BLaER1 (cell line): ENCODE measurements at regions not wholly inside any gene's neighbourhood (a gene's known extent, or its start where the extent isn't known, plus 50 kb on each side); places are given as distances from the start of the nearest gene placed in this dataset.

Experiments used
- H3K27ac ChIP-seq: shearing (Covaris generic); formaldehyde crosslinking; 2 replicates; pipeline ENCODE4 v1.8.1; 2022
- H3K27me3 ChIP-seq: shearing (Covaris generic); formaldehyde crosslinking; 2 replicates; pipeline ENCODE4 v1.8.1; 2022
- H3K36me3 ChIP-seq: shearing (Covaris generic); formaldehyde crosslinking; 2 replicates; pipeline ENCODE4 v1.8.1; 2022
- H3K4me1 ChIP-seq: shearing (Covaris generic); formaldehyde crosslinking; 2 replicates; pipeline ENCODE4 v1.8.1; 2022
- H3K4me2 ChIP-seq: shearing (Covaris generic); formaldehyde crosslinking; 2 replicates; pipeline ENCODE4 v1.8.1; 2022
- H3K4me3 ChIP-seq: shearing (Covaris generic); formaldehyde crosslinking; 2 replicates; pipeline ENCODE4 v1.8.1; 2022
- H3K9ac ChIP-seq: shearing (Covaris generic); formaldehyde crosslinking; 2 replicates; pipeline ENCODE4 v1.8.1; 2022
- H3K9me3 ChIP-seq: shearing (Covaris generic); formaldehyde crosslinking; 2 replicates; pipeline ENCODE4 v1.8.1; 2022
- H4K20me1 ChIP-seq: shearing (Covaris generic); formaldehyde crosslinking; 2 replicates; pipeline ENCODE4 v1.8.1; 2022
- Cebpa-rat ChIP-seq: shearing (Covaris generic); IDR thresholded peaks from 2 replicates; pipeline ENCODE4 v1.8.1; 2022

DNA sequence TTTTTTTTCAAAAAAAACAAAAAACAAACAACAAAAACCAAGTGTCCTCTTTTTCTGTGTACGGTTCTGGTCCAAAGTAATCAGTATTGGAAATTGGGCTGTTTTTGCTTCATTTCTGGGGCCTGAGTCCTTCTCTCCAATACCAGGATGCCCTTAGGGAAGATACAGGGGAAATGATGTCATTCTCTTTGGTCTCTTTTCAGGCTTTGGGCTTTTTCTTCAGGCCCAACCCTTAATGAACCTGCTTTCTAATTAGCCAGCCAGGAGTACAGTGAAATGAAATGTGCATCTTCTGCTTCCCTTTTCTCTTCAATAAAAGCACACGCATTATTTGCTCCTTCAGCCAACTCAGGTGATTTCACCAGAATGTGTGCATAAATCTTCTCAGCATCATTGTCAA is 52.6 kb upstream of the RBPJ start:
- no peak overlapping the region for H3K27ac ChIP-seq
- H4K20me1 ChIP-seq, result no peaks in the 10 kb centered on the region
- no peak overlapping the region for H3K4me2 ChIP-seq
- no peaks in the 10 kb centered on the region for H3K36me3 ChIP-seq
- H3K27me3 ChIP-seq, result no peaks in the 10 kb centered on the region
- TF ChIP-seq Cebpa-rat, result no peak
- H3K9me3 ChIP-seq, result no peaks in the 10 kb centered on the region
- no peak overlapping the region for H3K9ac ChIP-seq
- H3K4me3 ChIP-seq, result no peak overlapping the region
- peaks cover 20% of the 10 kb centered on the region for H3K4me1 ChIP-seq

DNA sequence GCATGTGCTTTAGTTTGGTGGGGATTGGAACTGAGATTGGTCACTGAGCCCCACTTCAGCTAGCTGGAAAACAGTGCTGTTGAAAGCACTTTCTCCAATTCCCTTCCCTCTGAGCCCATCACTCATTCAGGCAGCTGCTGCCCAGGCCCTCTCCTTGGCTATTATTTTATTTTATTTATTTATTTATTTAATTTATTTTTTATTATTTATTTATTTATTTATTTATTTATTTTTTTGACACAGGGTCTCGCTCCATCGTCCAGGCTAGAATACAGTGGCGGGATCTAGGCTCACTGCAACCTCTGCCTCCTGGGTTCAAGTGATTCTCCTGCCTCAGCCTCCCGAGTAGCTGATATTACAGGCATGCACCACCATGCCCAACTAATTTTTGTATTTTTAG is 51.8 kb upstream of the RBPJ start:
- TF ChIP-seq Cebpa-rat, result no peak
- H3K36me3 ChIP-seq, result no peaks in the 10 kb centered on the region
- no peak overlapping the region for H3K4me2 ChIP-seq
- no peak overlapping the region for H3K9ac ChIP-seq
- no peak overlapping the region for H3K27ac ChIP-seq
- H3K9me3 ChIP-seq, result no peaks in the 10 kb centered on the region
- no peak overlapping the region for H3K4me3 ChIP-seq
- peaks cover 27% of the 10 kb centered on the region for H3K4me1 ChIP-seq
- H3K27me3 ChIP-seq, result no peaks in the 10 kb centered on the region
- no peaks in the 10 kb centered on the region for H4K20me1 ChIP-seq
